ENCODE measurements at regions not wholly inside any gene's neighbourhood (a gene's known extent, or its start where the extent isn't known, plus 50 kb on each side); places are given as distances from the start of the nearest gene placed in this dataset.

- TF ChIP-seq CTCF (IDR thresholded peaks at IDR 0.05) (no peak), POLR2A (IDR thresholded peaks at IDR 0.05) (no peak)
These were observed 80.7 kb upstream of the TNFSF4 start for GRCh38 chr1:173287785-173288184.
